GM13977 (cell line): ENCODE measurements at regions not wholly inside any gene's neighbourhood (a gene's known extent, or its start where the extent isn't known, plus 50 kb on each side); places are given as distances from the start of the nearest gene placed in this dataset.

Experiments used
- DNase-seq: peaks from one replicate; pipeline ENCODE4 v3.0.0; 2012; ENCODE audit warnings: low spot score
- in situ Hi-C: fragments of 300-500 bp; cut with MboI; formaldehyde crosslinking; loops from one replicate; pipeline ENCODE4 v1.12.0; 2022; ENCODE audit warnings: low sequenced_read_pairs, low pct_unique_long_range_greater_than_20kb, mixed read lengths, inconsistent platforms; ENCODE audit not compliant: unreplicated experiment
- TF ChIP-seq, protein P1 (sequence below): IDR thresholded peaks from 2 replicates; pipeline ENCODE4 v1.5.1; 2012; ENCODE audit warnings: mild to moderate bottlenecking, control low read depth; ENCODE audit not compliant: insufficient read depth; ENCODE audit errors: extremely low read depth, missing control alignments

GRCh38 chr12:34186492-34186891 is 164.2 kb downstream of the ALG10 start:
- TF ChIP-seq, protein P1, sequence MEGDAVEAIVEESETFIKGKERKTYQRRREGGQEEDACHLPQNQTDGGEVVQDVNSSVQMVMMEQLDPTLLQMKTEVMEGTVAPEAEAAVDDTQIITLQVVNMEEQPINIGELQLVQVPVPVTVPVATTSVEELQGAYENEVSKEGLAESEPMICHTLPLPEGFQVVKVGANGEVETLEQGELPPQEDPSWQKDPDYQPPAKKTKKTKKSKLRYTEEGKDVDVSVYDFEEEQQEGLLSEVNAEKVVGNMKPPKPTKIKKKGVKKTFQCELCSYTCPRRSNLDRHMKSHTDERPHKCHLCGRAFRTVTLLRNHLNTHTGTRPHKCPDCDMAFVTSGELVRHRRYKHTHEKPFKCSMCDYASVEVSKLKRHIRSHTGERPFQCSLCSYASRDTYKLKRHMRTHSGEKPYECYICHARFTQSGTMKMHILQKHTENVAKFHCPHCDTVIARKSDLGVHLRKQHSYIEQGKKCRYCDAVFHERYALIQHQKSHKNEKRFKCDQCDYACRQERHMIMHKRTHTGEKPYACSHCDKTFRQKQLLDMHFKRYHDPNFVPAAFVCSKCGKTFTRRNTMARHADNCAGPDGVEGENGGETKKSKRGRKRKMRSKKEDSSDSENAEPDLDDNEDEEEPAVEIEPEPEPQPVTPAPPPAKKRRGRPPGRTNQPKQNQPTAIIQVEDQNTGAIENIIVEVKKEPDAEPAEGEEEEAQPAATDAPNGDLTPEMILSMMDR: no peak
- in situ Hi-C loops: no loop called here
- DNase-seq: no peak

GRCh38 chr12:34188974-34189373 is 166.7 kb downstream of the ALG10 start:
- DNase-seq: no peak

GRCh38 chr12:34190054-34190453 is 167.8 kb downstream of the ALG10 start:
- DNase-seq: no peak
- TF ChIP-seq, protein P1: no peak
- in situ Hi-C loops: no loop called here

More at GRCh38 chr12:34188974-34189373, 166.7 kb downstream of the ALG10 start:
- in situ Hi-C loops: no loop called here
- TF ChIP-seq, protein P1: no peak

GRCh38 chr12:34198924-34199323 is 176.6 kb downstream of the ALG10 start:
- TF ChIP-seq, protein P1: no peak
- in situ Hi-C loops: no loop called here
- no peak for DNase-seq

- DNase-seq: no peak
- TF ChIP-seq, protein P1: no peak
- in situ Hi-C loops: loop anchor here (25.0 kb wide), 1 partner anchor 92 kb away; no protein-coding TSS in a partner anchor
Observed at GRCh38 chr12:34203866-34204620, 181.7 kb downstream of the ALG10 start.

GRCh38 chr12:34204830-34205285 is 182.6 kb downstream of the ALG10 start:
- TF ChIP-seq, protein P1: no peak
- in situ Hi-C loops: loop anchor here (25.0 kb wide), 1 partner anchor 93 kb away; no protein-coding TSS in a partner anchor

More at GRCh38 chr12:34204830-34205285, 182.6 kb downstream of the ALG10 start:
- DNase-seq: no peak
